Retina (tissue), 1 donor: ENCODE measurements at regions not wholly inside any gene's neighbourhood (a gene's known extent, or its start where the extent isn't known, plus 50 kb on each side); places are given as distances from the start of the nearest gene placed in this dataset.

Experiments
- DNase-seq: peaks from one replicate; pipeline ENCODE4 v3.0.0-alpha.2; 2016

GRCh38 chr7:124130-124949, 68.0 kb upstream of the FAM20C start:
- DNase-seq, result no peak

DNA sequence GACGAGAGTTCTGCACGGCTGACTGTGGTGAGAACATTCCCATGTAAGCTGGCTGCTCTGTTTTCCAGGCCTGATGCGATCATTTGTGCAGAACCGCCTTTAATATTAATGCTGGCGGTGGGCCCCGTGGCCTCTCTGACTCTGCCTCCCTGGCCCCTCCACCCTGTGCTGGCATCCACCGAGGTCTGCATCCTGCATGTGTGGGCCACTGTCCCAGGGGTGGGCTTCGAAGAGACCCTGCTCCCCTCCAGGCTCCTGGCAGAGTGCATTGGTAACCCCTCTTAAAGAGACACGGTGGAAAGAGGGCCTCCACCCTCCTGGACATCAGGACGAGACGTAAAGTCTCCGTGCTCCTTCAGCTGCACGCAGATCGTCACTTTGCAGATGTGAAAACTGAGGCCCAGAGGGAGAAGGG, 67.3 kb upstream of the FAM20C start:
- DNase-seq, result no peak

- DNase-seq, result no peak
These were observed 66.7 kb upstream of the FAM20C start for GRCh38 chr7:125661-126060.

DNA sequence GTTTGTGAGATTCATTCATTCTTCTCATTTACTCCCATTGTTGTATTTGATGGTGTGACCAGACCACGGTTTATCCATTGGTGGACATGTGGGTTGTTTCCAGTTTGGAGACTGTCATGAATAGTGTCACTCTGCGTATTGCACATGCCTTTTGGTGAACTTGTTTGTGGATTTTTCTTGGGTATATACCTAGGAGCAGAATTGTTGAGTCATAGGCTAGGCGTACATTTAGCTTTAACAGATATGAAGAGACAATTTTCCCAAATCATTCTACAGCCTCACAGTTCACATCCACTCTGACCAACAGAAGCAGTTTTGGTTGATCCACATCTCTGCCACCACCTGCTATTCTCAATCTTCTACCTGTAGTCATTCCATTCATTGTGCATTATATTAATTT, 66.0 kb upstream of the FAM20C start:
- DNase-seq, result no peak

- no peak for DNase-seq
These were observed 65.2 kb upstream of the FAM20C start for GRCh38 chr7:127064-127598.

DNA sequence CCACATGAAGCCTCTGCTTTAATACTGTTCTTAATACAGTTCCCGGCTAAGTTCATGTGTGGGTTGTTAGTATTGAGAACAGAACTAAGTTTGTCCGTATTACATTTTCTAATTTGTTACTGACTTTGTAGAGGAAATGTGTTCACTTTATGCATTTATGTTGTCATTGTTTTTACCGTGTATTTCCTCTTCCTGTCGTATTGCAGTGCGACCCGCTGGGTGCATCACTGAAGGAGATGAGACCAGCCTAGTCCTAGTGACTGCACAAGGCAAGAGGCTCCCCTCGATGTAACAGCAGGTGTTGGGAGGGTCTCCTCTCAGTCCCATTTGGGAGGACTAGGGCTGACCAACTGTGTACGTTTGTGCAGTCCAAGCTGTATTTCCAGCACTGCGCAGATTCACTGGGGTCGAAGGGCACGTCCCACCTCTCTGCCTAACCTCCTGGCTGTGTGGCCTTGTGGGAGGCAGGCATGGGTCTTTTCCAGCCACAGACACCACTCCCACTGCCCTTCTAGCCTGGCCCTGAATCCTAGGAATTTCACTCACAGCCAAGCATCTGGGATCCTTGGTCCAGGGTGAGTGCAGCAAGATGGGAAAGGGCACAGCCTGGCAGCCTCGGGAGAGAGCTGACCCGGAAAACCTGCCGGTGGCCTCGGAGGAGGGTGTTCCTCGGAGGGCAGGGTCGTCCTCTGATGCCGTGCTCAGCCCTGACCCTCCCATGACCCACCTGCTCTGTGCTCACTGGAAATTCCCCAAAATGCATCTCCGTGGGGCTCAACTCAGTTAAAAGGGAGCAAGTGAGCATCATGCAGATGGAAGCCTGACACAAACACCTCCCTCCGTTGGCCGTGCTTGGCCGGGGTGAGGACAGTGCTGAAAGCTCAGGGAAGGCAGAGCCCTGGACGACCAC, 63.9 kb upstream of the FAM20C start:
- no peak for DNase-seq

- no peak for DNase-seq
These were observed 62.8 kb upstream of the FAM20C start for GRCh38 chr7:129366-130221.

GRCh38 chr7:130222-130572, 62.2 kb upstream of the FAM20C start:
- no peak for DNase-seq

DNA sequence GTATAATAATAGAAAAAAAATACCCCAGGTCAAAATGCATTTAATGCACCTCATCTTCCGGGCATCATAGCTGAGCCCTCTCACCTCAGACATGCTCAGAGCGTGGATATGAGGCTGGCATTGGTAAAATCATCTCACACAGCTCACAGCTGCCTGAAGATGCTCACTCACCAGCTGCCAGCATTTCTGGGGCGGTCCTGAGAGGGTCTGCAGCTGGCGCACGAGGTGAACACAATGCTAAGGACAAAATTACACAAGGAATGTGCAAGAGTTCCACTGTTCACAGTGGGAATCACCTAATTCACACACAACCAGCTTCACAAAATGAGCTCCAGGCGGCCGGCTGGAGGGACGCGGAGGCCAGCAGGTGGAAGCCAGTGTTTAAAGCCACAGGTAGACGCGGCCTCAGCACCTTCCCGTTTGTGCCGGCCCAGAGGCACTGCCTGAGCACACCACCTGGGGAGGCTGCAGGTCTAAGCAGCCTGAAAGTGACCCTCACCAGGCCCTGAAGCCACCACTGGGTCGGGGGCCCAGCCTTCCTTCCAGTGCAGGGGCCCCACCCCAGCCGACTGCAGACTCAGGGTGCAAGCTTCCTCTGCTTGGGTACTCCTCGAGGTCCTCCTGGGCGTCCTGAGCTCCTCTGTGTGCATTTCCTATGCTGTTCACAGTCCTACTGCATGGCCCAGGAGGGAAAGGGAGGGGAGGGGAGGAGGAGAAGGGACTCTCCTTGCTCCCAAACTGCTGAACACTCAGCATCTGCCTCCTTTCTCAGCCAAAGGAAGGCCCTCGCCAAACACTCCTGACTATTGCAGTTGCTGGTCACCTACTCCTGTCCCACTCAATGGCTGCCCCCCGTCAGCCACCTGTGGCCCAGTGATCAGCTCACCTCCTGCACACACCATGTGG, 61.2 kb upstream of the FAM20C start:
- DNase-seq, result no peak

DNA sequence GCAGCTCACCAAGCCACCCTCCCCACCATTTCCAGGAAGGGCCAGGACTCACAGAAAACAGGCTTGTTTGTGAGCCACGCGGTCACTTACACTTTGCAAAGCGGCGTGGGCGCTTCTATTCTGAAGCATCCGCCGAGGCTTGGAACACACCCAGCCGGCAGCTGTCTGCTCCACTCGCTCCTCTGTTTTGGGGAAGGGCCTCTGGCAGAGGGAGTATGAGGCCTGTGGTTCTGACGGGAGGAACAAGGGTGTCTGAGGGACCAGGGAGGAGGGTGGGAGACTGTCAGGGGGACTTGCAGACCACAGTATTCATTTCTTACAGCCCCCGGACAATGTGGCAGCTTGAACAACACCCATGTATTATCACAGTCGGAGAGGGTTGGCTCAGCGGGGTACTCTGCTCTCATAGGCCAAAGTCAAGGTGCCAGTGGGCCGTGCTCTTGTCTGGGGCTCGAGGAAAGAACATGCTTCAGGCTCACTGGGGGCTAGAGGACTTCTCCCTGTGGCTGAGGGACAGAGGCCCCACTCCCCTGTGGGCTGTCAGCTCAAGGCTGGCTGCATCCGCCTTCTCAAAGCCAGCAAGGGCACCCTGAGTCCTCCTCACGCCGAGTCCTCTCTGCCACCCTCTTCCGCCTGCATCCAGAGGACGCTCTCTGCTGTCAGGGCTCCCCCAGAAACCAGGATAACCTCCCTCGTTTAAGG, 60.4 kb upstream of the FAM20C start:
- no peak for DNase-seq

DNA sequence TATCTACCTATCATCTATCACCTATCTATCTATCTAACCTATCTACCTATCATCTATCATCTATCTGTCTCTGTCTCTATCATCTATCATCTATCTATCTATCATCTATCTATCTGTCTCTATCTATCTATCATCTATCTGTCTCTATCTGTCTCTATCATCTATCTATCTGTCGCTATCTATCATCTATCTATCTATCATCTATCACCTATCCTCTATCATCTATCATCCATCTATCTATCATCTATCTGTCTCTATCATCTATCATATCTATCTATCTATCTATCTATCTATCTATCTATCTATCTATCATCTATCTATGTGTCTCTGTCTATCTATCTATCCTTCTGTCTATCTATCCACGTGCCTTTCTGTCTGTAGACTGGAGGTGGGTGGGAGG, 59.5 kb upstream of the FAM20C start:
- DNase-seq, result no peak

GRCh38 chr7:133470-133869, 58.9 kb upstream of the FAM20C start:
- DNase-seq, result no peak

- no peak for DNase-seq
These were observed 58.3 kb upstream of the FAM20C start for GRCh38 chr7:134029-134428.

- DNase-seq, result no peak
These were observed 57.7 kb upstream of the FAM20C start for GRCh38 chr7:134561-135256.

- no peak for DNase-seq
These were observed 57.1 kb upstream of the FAM20C start for GRCh38 chr7:135257-135653.

- DNase-seq, result no peak
These were observed 56.4 kb upstream of the FAM20C start for GRCh38 chr7:135731-136645.

GRCh38 chr7:137094-137891, 55.1 kb upstream of the FAM20C start:
- no peak for DNase-seq

- DNase-seq, result no peak
These were observed 53.2 kb upstream of the FAM20C start for GRCh38 chr7:139131-139530.
